K562 (cell line): ENCODE measurements at regions not wholly inside any gene's neighbourhood (a gene's known extent, or its start where the extent isn't known, plus 50 kb on each side); places are given as distances from the start of the nearest gene placed in this dataset.

ENCODE experiments used
- ELF2 ChIP-seq: fragments of 250-450 bp; sonication (Bioruptor Pico); IDR thresholded peaks from 2 replicates; pipeline ENCODE4 v1.5.0; 2021; ENCODE audit warnings: mild to moderate bottlenecking
- GATA2 ChIP-seq: sonication (generic); formaldehyde crosslinking; IDR thresholded peaks from 2 replicates; pipeline ENCODE4 v1.4.0; 2020; ENCODE audit warnings: mild to moderate bottlenecking, missing genetic modification reagents
- RUNX1 ChIP-seq: sonication (generic); IDR thresholded peaks from 2 replicates; pipeline ENCODE4 v1.6.1; 2016; ENCODE audit warnings: antibody characterized with exemption, low read depth
- ZFP1 ChIP-seq: fragments of 450-650 bp; formaldehyde crosslinking; IDR thresholded peaks from 2 replicates; pipeline ENCODE4 v1.4.0; 2020; ENCODE audit warnings: mild to moderate bottlenecking, mixed read lengths
- ZFX ChIP-seq: sonication (generic); formaldehyde crosslinking; IDR thresholded peaks from 2 replicates; pipeline ENCODE4 v1.8.0; 2022; ENCODE audit warnings: mild to moderate bottlenecking, missing genetic modification reagents, moderate library complexity
- ZNF707 ChIP-seq: fragments of 250-450 bp; sonication (Bioruptor Pico); conservative IDR thresholded peaks from 2 replicates; pipeline ENCODE4 v1.8.0; 2022; ENCODE audit warnings: inconsistent platforms, mild to moderate bottlenecking, moderate library complexity
- ZNF785 ChIP-seq: fragments of 250-450 bp; sonication (Bioruptor Pico); IDR thresholded peaks from 2 replicates; pipeline ENCODE4 v1.4.0; 2020; ENCODE audit warnings: mild to moderate bottlenecking
- TF ChIP-seq, protein P1 (sequence below): fragments of 200-600 bp; sonication (generic); IDR thresholded peaks from one replicate; pipeline ENCODE4 v1.6.1; 2012; ENCODE audit warnings: mild to moderate bottlenecking, low read depth, low read length, inconsistent platforms
- TF ChIP-seq, protein P2 (sequence below): fragments of 450-650 bp; formaldehyde crosslinking; IDR thresholded peaks from 2 replicates; pipeline ENCODE4 v1.4.0; 2020; ENCODE audit warnings: mild to moderate bottlenecking, mixed read lengths
- TF ChIP-seq, protein P3 (sequence below): fragments of 250-450 bp; sonication (Bioruptor Pico); IDR thresholded peaks from 2 replicates; pipeline ENCODE4 v1.4.0; 2020; ENCODE audit warnings: mild to moderate bottlenecking
- TF ChIP-seq, protein P4 (sequence below), 2 experiments: fragments of 450-650 bp; conservative IDR thresholded peaks; 2 replicates each; pipeline ENCODE4 v1.6.1; 2017; ENCODE audit warnings: mild to moderate bottlenecking in 2 of 2, moderate library complexity in 2 of 2

DNA sequence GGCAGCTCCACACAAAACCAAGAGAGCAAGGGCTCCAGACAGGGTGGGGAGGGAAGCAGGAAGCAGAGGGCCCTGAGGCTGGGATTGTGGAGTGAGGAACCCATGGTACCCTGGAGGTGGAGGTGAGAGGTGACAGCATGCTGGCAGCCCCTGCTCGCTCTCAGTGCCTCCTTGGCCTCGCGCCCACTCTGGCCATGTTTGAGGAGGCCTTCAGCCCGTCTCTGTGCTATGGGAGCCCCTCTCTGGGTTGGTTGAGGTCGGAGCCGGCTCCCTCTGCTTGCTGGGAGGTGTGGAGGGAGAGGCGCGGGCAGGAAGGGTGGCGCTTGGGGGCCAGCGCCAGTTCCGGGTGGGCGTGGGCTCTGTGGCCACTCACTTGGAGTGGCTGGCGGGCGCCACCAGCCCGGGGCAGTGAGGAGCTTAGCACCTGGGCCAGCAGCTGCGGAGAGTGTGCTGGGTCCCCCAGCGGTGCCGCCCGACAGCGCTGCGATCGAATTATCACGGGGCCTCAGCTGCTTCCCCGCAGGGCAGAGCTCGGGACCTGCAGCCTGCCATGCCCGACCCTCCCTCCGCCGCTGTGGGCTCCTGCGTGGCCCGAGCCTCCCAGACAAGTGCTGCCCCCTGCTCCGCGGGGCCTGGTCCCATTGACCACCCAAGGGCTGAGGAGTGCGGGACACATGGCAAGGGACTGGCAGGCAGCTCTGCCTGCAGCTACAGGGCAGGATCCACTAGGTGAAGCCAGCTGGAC lies 196.0 kb downstream of the DACT1 start (continued):
- TF ChIP-seq, protein P1, sequence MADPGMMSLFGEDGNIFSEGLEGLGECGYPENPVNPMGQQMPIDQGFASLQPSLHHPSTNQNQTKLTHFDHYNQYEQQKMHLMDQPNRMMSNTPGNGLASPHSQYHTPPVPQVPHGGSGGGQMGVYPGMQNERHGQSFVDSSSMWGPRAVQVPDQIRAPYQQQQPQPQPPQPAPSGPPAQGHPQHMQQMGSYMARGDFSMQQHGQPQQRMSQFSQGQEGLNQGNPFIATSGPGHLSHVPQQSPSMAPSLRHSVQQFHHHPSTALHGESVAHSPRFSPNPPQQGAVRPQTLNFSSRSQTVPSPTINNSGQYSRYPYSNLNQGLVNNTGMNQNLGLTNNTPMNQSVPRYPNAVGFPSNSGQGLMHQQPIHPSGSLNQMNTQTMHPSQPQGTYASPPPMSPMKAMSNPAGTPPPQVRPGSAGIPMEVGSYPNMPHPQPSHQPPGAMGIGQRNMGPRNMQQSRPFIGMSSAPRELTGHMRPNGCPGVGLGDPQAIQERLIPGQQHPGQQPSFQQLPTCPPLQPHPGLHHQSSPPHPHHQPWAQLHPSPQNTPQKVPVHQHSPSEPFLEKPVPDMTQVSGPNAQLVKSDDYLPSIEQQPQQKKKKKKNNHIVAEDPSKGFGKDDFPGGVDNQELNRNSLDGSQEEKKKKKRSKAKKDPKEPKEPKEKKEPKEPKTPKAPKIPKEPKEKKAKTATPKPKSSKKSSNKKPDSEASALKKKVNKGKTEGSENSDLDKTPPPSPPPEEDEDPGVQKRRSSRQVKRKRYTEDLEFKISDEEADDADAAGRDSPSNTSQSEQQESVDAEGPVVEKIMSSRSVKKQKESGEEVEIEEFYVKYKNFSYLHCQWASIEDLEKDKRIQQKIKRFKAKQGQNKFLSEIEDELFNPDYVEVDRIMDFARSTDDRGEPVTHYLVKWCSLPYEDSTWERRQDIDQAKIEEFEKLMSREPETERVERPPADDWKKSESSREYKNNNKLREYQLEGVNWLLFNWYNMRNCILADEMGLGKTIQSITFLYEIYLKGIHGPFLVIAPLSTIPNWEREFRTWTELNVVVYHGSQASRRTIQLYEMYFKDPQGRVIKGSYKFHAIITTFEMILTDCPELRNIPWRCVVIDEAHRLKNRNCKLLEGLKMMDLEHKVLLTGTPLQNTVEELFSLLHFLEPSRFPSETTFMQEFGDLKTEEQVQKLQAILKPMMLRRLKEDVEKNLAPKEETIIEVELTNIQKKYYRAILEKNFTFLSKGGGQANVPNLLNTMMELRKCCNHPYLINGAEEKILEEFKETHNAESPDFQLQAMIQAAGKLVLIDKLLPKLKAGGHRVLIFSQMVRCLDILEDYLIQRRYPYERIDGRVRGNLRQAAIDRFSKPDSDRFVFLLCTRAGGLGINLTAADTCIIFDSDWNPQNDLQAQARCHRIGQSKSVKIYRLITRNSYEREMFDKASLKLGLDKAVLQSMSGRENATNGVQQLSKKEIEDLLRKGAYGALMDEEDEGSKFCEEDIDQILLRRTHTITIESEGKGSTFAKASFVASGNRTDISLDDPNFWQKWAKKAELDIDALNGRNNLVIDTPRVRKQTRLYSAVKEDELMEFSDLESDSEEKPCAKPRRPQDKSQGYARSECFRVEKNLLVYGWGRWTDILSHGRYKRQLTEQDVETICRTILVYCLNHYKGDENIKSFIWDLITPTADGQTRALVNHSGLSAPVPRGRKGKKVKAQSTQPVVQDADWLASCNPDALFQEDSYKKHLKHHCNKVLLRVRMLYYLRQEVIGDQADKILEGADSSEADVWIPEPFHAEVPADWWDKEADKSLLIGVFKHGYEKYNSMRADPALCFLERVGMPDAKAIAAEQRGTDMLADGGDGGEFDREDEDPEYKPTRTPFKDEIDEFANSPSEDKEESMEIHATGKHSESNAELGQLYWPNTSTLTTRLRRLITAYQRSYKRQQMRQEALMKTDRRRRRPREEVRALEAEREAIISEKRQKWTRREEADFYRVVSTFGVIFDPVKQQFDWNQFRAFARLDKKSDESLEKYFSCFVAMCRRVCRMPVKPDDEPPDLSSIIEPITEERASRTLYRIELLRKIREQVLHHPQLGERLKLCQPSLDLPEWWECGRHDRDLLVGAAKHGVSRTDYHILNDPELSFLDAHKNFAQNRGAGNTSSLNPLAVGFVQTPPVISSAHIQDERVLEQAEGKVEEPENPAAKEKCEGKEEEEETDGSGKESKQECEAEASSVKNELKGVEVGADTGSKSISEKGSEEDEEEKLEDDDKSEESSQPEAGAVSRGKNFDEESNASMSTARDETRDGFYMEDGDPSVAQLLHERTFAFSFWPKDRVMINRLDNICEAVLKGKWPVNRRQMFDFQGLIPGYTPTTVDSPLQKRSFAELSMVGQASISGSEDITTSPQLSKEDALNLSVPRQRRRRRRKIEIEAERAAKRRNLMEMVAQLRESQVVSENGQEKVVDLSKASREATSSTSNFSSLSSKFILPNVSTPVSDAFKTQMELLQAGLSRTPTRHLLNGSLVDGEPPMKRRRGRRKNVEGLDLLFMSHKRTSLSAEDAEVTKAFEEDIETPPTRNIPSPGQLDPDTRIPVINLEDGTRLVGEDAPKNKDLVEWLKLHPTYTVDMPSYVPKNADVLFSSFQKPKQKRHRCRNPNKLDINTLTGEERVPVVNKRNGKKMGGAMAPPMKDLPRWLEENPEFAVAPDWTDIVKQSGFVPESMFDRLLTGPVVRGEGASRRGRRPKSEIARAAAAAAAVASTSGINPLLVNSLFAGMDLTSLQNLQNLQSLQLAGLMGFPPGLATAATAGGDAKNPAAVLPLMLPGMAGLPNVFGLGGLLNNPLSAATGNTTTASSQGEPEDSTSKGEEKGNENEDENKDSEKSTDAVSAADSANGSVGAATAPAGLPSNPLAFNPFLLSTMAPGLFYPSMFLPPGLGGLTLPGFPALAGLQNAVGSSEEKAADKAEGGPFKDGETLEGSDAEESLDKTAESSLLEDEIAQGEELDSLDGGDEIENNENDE, result no peak
- no peak for TF ChIP-seq GATA2 (CRISPR knock-in tag)
- TF ChIP-seq RUNX1, result no peak
- TF ChIP-seq ZFX, result no peak
- TF ChIP-seq ELF2 (CRISPR knock-in tag), result no peak
- TF ChIP-seq, protein P2, sequence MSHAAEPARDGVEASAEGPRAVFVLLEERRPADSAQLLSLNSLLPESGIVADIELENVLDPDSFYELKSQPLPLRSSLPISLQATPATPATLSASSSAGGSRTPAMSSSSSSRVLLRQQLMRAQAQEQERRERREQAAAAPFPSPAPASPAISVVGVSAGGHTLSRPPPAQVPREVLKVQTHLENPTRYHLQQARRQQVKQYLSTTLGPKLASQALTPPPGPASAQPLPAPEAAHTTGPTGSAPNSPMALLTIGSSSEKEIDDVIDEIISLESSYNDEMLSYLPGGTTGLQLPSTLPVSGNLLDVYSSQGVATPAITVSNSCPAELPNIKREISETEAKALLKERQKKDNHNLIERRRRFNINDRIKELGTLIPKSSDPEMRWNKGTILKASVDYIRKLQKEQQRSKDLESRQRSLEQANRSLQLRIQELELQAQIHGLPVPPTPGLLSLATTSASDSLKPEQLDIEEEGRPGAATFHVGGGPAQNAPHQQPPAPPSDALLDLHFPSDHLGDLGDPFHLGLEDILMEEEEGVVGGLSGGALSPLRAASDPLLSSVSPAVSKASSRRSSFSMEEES (CRISPR knock-in tag), result no peak
- TF ChIP-seq ZNF707 (CRISPR knock-in tag), result no peak
- TF ChIP-seq ZFP1 (CRISPR knock-in tag), result no peak
- TF ChIP-seq ZNF785 (CRISPR knock-in tag), result no peak
- TF ChIP-seq, protein P3, sequence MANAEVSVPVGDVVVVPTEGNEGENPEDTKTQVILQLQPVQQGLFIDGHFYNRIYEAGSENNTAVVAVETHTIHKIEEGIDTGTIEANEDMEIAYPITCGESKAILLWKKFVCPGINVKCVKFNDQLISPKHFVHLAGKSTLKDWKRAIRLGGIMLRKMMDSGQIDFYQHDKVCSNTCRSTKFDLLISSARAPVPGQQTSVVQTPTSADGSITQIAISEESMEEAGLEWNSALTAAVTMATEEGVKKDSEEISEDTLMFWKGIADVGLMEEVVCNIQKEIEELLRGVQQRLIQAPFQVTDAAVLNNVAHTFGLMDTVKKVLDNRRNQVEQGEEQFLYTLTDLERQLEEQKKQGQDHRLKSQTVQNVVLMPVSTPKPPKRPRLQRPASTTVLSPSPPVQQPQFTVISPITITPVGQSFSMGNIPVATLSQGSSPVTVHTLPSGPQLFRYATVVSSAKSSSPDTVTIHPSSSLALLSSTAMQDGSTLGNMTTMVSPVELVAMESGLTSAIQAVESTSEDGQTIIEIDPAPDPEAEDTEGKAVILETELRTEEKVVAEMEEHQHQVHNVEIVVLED (CRISPR knock-in tag), result no peak
- TF ChIP-seq, protein P4, sequence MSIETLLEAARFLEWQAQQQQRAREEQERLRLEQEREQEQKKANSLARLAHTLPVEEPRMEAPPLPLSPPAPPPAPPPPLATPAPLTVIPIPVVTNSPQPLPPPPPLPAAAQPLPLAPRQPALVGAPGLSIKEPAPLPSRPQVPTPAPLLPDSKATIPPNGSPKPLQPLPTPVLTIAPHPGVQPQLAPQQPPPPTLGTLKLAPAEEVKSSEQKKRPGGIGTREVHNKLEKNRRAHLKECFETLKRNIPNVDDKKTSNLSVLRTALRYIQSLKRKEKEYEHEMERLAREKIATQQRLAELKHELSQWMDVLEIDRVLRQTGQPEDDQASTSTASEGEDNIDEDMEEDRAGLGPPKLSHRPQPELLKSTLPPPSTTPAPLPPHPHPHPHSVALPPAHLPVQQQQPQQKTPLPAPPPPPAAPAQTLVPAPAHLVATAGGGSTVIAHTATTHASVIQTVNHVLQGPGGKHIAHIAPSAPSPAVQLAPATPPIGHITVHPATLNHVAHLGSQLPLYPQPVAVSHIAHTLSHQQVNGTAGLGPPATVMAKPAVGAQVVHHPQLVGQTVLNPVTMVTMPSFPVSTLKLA (conservative IDR thresholded peaks at IDR 0.05), result no peak
